ENCODE measurements at regions not wholly inside any gene's neighbourhood (a gene's known extent, or its start where the extent isn't known, plus 50 kb on each side); places are given as distances from the start of the nearest gene placed in this dataset.

DNA sequence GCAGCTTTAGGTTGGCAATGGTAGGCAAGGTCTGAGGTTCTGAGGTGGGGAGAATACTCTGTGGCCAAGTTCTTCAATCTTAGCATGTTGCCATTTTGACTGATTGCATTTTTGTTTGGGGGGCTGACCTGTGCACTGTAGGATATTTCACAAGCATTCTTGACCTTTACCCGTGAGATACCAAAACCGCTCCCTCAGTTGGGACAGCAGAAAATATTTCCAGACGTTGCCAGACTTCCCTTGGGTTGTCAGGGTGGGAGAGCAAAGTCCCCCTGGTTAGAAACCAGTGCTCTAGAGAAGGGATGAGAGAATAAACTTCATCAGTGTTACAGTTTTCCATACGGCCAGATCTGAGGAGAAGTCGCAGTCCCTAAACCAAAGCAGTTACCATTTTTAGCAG lies 279.6 kb downstream of the TFAP2B start:
- TF ChIP-seq, protein P1, sequence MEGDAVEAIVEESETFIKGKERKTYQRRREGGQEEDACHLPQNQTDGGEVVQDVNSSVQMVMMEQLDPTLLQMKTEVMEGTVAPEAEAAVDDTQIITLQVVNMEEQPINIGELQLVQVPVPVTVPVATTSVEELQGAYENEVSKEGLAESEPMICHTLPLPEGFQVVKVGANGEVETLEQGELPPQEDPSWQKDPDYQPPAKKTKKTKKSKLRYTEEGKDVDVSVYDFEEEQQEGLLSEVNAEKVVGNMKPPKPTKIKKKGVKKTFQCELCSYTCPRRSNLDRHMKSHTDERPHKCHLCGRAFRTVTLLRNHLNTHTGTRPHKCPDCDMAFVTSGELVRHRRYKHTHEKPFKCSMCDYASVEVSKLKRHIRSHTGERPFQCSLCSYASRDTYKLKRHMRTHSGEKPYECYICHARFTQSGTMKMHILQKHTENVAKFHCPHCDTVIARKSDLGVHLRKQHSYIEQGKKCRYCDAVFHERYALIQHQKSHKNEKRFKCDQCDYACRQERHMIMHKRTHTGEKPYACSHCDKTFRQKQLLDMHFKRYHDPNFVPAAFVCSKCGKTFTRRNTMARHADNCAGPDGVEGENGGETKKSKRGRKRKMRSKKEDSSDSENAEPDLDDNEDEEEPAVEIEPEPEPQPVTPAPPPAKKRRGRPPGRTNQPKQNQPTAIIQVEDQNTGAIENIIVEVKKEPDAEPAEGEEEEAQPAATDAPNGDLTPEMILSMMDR (IDR thresholded peaks at IDR 0.05), result no peak
- TF ChIP-seq POLR2AphosphoS5 (IDR thresholded peaks at IDR 0.05; ENCODE audit: insufficient read depth in 1 of 2, low read depth in 1 of 2) (no peak), POLR2A (IDR thresholded peaks at IDR 0.05) (no peak)

Data from vagina (tissue), 2 donors.